Smooth muscle cell (in vitro differentiated cells): ENCODE measurements at regions not wholly inside any gene's neighbourhood (a gene's known extent, or its start where the extent isn't known, plus 50 kb on each side); places are given as distances from the start of the nearest gene placed in this dataset.

Experiments
- DNase-seq: peaks from one replicate; lab custom pipeline; 2025; ENCODE audit not compliant: unreplicated experiment; lab: John Stamatoyannopoulos, UW
- H2AFZ ChIP-seq: fragments of 200-600 bp; sonication (generic); 2 replicates; pipeline ENCODE4 v1.6.0; 2016; ENCODE audit warnings: antibody characterized with exemption, low read depth, mild to moderate bottlenecking
- H3F3A ChIP-seq: fragments of 200-600 bp; sonication (generic); 2 replicates; pipeline ENCODE4 v1.6.0; 2017; ENCODE audit warnings: antibody characterized with exemption, low read depth
- H3K27ac ChIP-seq: fragments of 200-600 bp; sonication (generic); 2 replicates; pipeline ENCODE4 v1.5.1; 2016; ENCODE audit warnings: low read depth, mild to moderate bottlenecking
- H3K27me3 ChIP-seq: fragments of 200-600 bp; sonication (generic); 2 replicates; pipeline ENCODE4 v1.6.1; 2016; ENCODE audit warnings: low read depth, mild to moderate bottlenecking
- H3K36me3 ChIP-seq: fragments of 200-600 bp; sonication (generic); 2 replicates; pipeline ENCODE4 v1.5.1; 2016; ENCODE audit warnings: low read depth
- H3K4me1 ChIP-seq: fragments of 200-600 bp; sonication (generic); 2 replicates; pipeline ENCODE4 v1.5.1; 2016; ENCODE audit warnings: low read depth
- H3K4me2 ChIP-seq: fragments of 200-600 bp; sonication (generic); 2 replicates; pipeline ENCODE4 v1.6.0; 2016; ENCODE audit warnings: mild to moderate bottlenecking
- H3K4me3 ChIP-seq: fragments of 200-600 bp; sonication (generic); 2 replicates; pipeline ENCODE4 v1.5.1; 2016; ENCODE audit warnings: mild to moderate bottlenecking
- H3K79me2 ChIP-seq: fragments of 200-600 bp; sonication (generic); 2 replicates; pipeline ENCODE4 v1.6.0; 2016; ENCODE audit warnings: low read depth, mild to moderate bottlenecking
- H3K9ac ChIP-seq: fragments of 200-600 bp; sonication (generic); 2 replicates; pipeline ENCODE4 v1.6.0; 2016; ENCODE audit warnings: low read depth
- H3K9me3 ChIP-seq: fragments of 200-600 bp; sonication (generic); replicated peaks from 2 replicates; pipeline ENCODE4 v1.5.1; 2016; ENCODE audit warnings: low read depth
- H4K20me1 ChIP-seq: fragments of 200-600 bp; sonication (generic); 2 replicates; pipeline ENCODE4 v1.6.0; 2016; ENCODE audit warnings: low read depth
- CTCF ChIP-seq: fragments of 200-600 bp; sonication (generic); IDR thresholded peaks from 2 replicates; pipeline ENCODE4 v1.5.1; 2017; ENCODE audit warnings: borderline replicate concordance, mild to moderate bottlenecking, antibody characterized with exemption; ENCODE audit not compliant: insufficient read depth, poor library complexity, severe bottlenecking
- WGBS: methylation state at CpG from one replicate; pipeline ENCODE4 v1.1.7; 2016; ENCODE audit warnings: low lambda C conversion rate; 5-methylcytosine and 5-hydroxymethylcytosine counted together

- H4K20me1 ChIP-seq, result no peaks in the 10 kb centered on the region
- H3K27ac ChIP-seq, result no peak overlapping the region
- no peaks in the 10 kb centered on the region for H3K9me3 ChIP-seq
- H3K4me1 ChIP-seq, result peaks cover 27% of the 10 kb centered on the region
- H3K4me3 ChIP-seq, result no peak overlapping the region
- 62% methylated on average over 10 of the region's 10 CpGs for WGBS
- H3K9ac ChIP-seq, result no peak overlapping the region
- no peaks in the 10 kb centered on the region for H3K79me2 ChIP-seq
- H3F3A ChIP-seq, result peaks cover 19% of the 10 kb centered on the region
- DNase-seq, result no peak
- no peak overlapping the region for H3K4me2 ChIP-seq
- no peaks in the 10 kb centered on the region for H3K27me3 ChIP-seq
- no peak for TF ChIP-seq CTCF
- H2AFZ ChIP-seq, result no peak overlapping the region
- no peaks in the 10 kb centered on the region for H3K36me3 ChIP-seq
Measured at GRCh38 chr15:70269991-70270751, 172.5 kb upstream of the TLE3 start.

DNA sequence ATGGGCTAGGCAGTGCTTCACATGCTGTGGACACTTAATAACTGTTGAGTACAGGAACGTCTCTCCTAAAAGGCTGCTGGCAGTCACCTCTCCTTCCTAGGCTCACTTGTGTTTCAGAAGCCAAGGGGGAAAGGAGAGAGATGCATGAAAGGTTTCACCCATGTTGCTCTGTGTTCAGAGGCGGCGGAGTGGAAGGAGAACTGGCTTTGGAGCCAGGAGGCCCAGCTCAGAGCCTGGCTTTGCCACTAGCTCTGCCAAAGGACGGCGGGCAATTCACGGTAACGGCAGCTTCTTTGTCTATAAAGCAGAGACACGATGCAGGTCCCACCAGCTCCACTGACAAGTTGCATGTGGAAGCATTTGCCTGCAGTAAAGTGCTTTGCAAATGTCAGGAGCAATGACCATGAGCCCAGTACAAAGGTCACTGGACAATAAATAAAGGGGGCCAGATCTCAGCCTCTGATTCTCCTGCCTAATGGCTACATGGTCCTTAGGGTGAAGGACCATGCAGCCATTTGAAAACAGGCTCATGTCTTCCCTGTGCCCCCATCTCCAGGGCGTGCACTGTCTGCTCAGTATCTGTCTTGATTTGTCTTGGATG is 171.7 kb upstream of the TLE3 start:
- H2AFZ ChIP-seq, result no peak overlapping the region
- peaks cover 29% of the 10 kb centered on the region for H3K4me1 ChIP-seq
- H4K20me1 ChIP-seq, result no peaks in the 10 kb centered on the region
- DNase-seq, result no peak
- H3K4me3 ChIP-seq, result no peak overlapping the region
- TF ChIP-seq CTCF, result no peak
- no peaks in the 10 kb centered on the region for H3K27me3 ChIP-seq
- H3F3A ChIP-seq, result peaks cover 19% of the 10 kb centered on the region
- 90% methylated on average over 9 of the region's 9 CpGs for WGBS
- no peaks in the 10 kb centered on the region for H3K9me3 ChIP-seq
- H3K4me2 ChIP-seq, result no peak overlapping the region
- H3K27ac ChIP-seq, result no peak overlapping the region
- H3K79me2 ChIP-seq, result no peaks in the 10 kb centered on the region
- H3K36me3 ChIP-seq, result no peaks in the 10 kb centered on the region
- H3K9ac ChIP-seq, result no peak overlapping the region

DNA sequence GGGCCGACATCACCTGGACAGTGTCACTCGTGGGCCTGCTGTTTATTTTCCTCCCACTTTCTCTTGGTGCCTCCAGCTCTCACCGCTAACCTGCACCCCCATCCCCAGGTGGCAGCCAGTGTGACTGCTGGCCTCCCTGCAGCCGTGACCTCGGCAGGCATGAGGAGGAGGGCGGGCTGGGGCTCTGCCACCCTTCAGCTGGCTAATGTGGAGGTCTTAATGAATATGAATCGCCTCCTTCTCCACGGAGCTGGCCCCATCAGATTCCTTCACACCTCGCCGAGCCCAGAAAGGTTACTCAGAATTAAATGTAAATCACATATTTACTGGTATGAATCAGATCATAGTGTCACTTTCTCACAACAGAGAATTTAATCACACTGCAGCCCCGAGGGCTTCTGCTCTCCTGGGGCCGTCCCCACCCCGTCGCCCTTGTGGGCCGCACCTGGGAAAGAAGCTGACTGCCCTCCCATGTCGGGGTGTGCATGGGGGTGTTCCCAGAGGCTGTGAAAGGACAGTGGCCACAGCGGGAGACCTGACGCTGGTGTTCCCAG is 171.1 kb upstream of the TLE3 start:
- Histone ChIP-seq H3K9me3 (no peaks in the 10 kb centered on the region), H3K4me2 (no peak overlapping the region), H3F3A (peaks cover 19% of the 10 kb centered on the region), H3K9ac (no peak overlapping the region), H4K20me1 (no peaks in the 10 kb centered on the region), H3K36me3 (no peaks in the 10 kb centered on the region), H3K79me2 (no peaks in the 10 kb centered on the region), H3K27ac (no peak overlapping the region), H3K27me3 (no peaks in the 10 kb centered on the region), H3K4me1 (peaks cover 35% of the 10 kb centered on the region), H2AFZ (no peak overlapping the region), H3K4me3 (no peak overlapping the region)
- TF ChIP-seq CTCF, result no peak
- 82% methylated on average over 18 of the region's 18 CpGs for WGBS
- DNase-seq, result no peak
